Muscle of leg (tissue), 3 donors: ENCODE measurements at regions not wholly inside any gene's neighbourhood (a gene's known extent, or its start where the extent isn't known, plus 50 kb on each side); places are given as distances from the start of the nearest gene placed in this dataset.

Experiments used
- DNase-seq: peaks from one replicate; pipeline ENCODE4 v3.0.0; 2013
- H3K27ac ChIP-seq: one replicate; pipeline ENCODE4 v1.5.1; 2013; ENCODE audit warnings: mild to moderate bottlenecking, low read length, control low read depth
- H3K27me3 ChIP-seq: one replicate; pipeline ENCODE4 v1.6.1; 2013; ENCODE audit warnings: low read length; ENCODE audit not compliant: control insufficient read depth, insufficient read depth
- H3K36me3 ChIP-seq: one replicate; pipeline ENCODE4 v1.6.1; 2013; ENCODE audit warnings: low read length; ENCODE audit not compliant: control insufficient read depth, insufficient read depth
- H3K4me1 ChIP-seq: one replicate; pipeline ENCODE4 v1.6.1; 2013; ENCODE audit warnings: low read length; ENCODE audit not compliant: control insufficient read depth, insufficient read depth
- H3K4me3 ChIP-seq: one replicate; pipeline ENCODE4 v1.5.1; 2013; ENCODE audit warnings: low read length, control low read depth
- H3K9me3 ChIP-seq: replicated peaks from 2 replicates; pipeline ENCODE4 v1.6.1; 2013; ENCODE audit warnings: low read depth, low read length; ENCODE audit not compliant: control insufficient read depth
- WGBS: methylation state at CpG from one replicate; pipeline ENCODE4 v1.1.5; 2013; ENCODE audit warnings: missing lambda C conversion rate; ENCODE audit not compliant: insufficient coverage; 5-methylcytosine and 5-hydroxymethylcytosine counted together

GRCh38 chr4:14928035-14928434, 74.2 kb upstream of the CPEB2 start:
- no peaks in the 10 kb centered on the region for H3K9me3 ChIP-seq
- no peak overlapping the region for H3K27ac ChIP-seq
- H3K4me3 ChIP-seq, result no peak overlapping the region
- no peaks in the 10 kb centered on the region for H3K4me1 ChIP-seq
- 0% methylated on average over 1 of the region's 1 CpG for WGBS
- H3K36me3 ChIP-seq, result no peaks in the 10 kb centered on the region
- H3K27me3 ChIP-seq, result no peaks in the 10 kb centered on the region
- DNase-seq, result peak; percentile 30

- no peak overlapping the region for H3K4me3 ChIP-seq
- no peaks in the 10 kb centered on the region for H3K36me3 ChIP-seq
- H3K27me3 ChIP-seq, result no peaks in the 10 kb centered on the region
- no CpG with 5 or more reads among the region's 1 CpG for WGBS
- H3K9me3 ChIP-seq, result no peaks in the 10 kb centered on the region
- DNase-seq, result no peak
- no peak overlapping the region for H3K27ac ChIP-seq
- no peaks in the 10 kb centered on the region for H3K4me1 ChIP-seq
These were observed 72.6 kb upstream of the CPEB2 start for GRCh38 chr4:14929669-14930068.

DNA sequence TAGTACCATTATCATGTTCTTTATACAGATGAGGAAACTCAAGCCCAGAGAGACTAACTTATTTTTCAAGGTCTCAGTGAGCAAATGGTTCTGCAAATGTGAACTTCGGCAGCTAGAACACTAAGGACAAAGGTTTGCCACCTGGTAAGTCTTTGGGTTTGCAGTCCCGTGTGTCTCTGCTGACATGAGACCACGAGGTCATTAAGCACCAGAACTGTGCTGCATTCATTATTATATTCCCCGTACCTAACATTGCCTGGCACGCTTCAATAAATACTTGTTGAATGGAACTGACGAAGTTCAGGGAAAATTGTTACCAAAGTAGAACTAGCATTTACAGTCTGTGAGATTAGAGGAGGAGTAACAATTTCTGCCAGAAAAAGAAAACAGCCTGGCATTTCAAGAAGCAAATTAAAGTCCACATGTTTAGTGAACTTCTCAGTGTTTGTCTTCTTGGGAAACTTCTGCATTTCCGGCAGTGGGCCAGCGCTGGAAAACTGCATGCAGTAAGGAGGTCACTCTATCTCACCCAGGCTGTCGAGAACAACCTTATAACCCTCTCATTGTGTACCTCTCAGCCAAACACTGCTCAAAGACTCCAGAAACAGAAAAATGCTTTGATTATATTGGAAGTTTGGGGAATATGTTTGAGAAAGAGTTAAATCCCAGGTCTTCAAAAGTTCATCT, 67.4 kb upstream of the CPEB2 start:
- no peak for DNase-seq
- 63% methylated on average over 5 of the region's 9 CpGs for WGBS
- Histone ChIP-seq H3K36me3 (no peaks in the 10 kb centered on the region), H3K4me3 (no peak overlapping the region), H3K9me3 (no peaks in the 10 kb centered on the region), H3K27ac (no peak overlapping the region), H3K27me3 (no peaks in the 10 kb centered on the region), H3K4me1 (no peaks in the 10 kb centered on the region)

- no peak overlapping the region for H3K4me3 ChIP-seq
- DNase-seq, result no peak
- H3K27me3 ChIP-seq, result no peaks in the 10 kb centered on the region
- no peak overlapping the region for H3K27ac ChIP-seq
- no peaks in the 10 kb centered on the region for H3K4me1 ChIP-seq
- no peaks in the 10 kb centered on the region for H3K36me3 ChIP-seq
- peaks cover 2% of the 10 kb centered on the region for H3K9me3 ChIP-seq
- 70% methylated on average over 2 of the region's 7 CpGs for WGBS
These were observed 58.5 kb upstream of the CPEB2 start for GRCh38 chr4:14943749-14944148.

DNA sequence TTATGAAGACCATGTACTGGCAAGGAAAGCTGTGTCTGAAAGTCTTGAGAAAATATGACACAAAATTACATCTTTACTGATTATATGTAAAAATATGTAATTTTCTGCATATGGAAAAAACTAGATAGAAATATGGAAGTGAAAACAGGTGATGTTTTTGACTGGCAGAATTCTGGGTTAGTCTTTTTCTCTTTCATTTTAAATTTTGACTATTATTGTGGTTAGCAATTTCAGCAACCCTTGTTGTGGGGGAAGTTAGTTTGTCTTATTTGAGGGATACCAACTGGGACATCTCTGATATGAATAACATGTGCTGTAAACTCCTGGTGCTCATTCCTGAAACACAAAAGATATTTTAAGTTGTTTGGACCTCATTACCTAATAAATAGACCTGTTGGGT, 49.9 kb upstream of the CPEB2 start:
- Histone ChIP-seq H3K4me3 (no peak overlapping the region), H3K27ac (no peak overlapping the region), H3K4me1 (no peaks in the 10 kb centered on the region), H3K27me3 (no peaks in the 10 kb centered on the region), H3K9me3 (no peaks in the 10 kb centered on the region), H3K36me3 (no peaks in the 10 kb centered on the region)
- DNase-seq, result no peak
